SK-N-SH (cell line): ENCODE measurements at regions not wholly inside any gene's neighbourhood (a gene's known extent, or its start where the extent isn't known, plus 50 kb on each side); places are given as distances from the start of the nearest gene placed in this dataset.

Experiments
- CTCF ChIA-PET: fragments of 300-600, 350-600 bp; formaldehyde crosslinking; extraction: SDS; loops from one replicate; lab custom pipeline; 2021; lab: Yijun Ruan, JAX
- POLR2A ChIA-PET: fragments of 350-600 bp; sonication (Branson Sonifier 250); formaldehyde crosslinking; extraction: SDS; loops from one replicate; lab custom pipeline; 2020; ENCODE audit warnings: antibody characterized with exemption, inconsistent platforms; lab: Yijun Ruan, JAX
- DNase-seq: peaks from one replicate; pipeline ENCODE4 v3.0.0; 2012
- H2AFZ ChIP-seq: fragments of 200-600 bp; sonication (generic); 2 replicates; pipeline ENCODE4 v1.8.1; 2016; ENCODE audit warnings: antibody characterized with exemption, mild to moderate bottlenecking, low read depth
- H3F3A ChIP-seq: fragments of 200-600 bp; sonication (generic); replicated peaks from 2 replicates; pipeline ENCODE3; 2016; ENCODE audit warnings: antibody characterized with exemption, mild to moderate bottlenecking; ENCODE audit not compliant: insufficient read depth
- H3K27ac ChIP-seq, 2 experiments: fragments of 200-500 bp in 1 of 2; fragments of 200-600 bp in 1 of 2; sonication (Bioruptor generic) in 1 of 2; sonication (generic), shearing (Covaris generic) in 1 of 2; 2 replicates each; pipeline versions ENCODE4 v1.5.1 to v1.6.1; 2014 to 2016; ENCODE audit warnings: low read depth in 2 of 2, inconsistent platforms in 1 of 2, low read length in 1 of 2, mild to moderate bottlenecking in 1 of 2, mixed read lengths in 1 of 2
- H3K27me3 ChIP-seq: fragments of 200-600 bp; sonication (generic), shearing (Covaris generic); 2 replicates; pipeline ENCODE4 v1.6.1; 2016; ENCODE audit warnings: mixed run types; ENCODE audit not compliant: insufficient read depth
- H3K36me3 ChIP-seq, 2 experiments: fragments of 200-500 bp in 1 of 2; fragments of 200-600 bp in 1 of 2; sonication (Bioruptor generic) in 1 of 2; sonication (generic) in 1 of 2; replicated peaks in 1 of 2; 2 replicates each; pipeline versions ENCODE3 to v1.5.1; 2014 to 2016; ENCODE audit warnings: low read length in 1 of 2, mild to moderate bottlenecking in 1 of 2; ENCODE audit not compliant: insufficient read depth in 2 of 2, control insufficient read depth in 1 of 2
- H3K4me1 ChIP-seq, 2 experiments: fragments of 200-500 bp in 1 of 2; fragments of 200-600 bp in 1 of 2; sonication (Bioruptor generic) in 1 of 2; sonication (generic), shearing (Covaris generic) in 1 of 2; 2 replicates each; pipeline versions ENCODE4 v1.5.1 to v1.6.1; 2014 to 2016; ENCODE audit warnings: low read depth in 1 of 2, low read length in 1 of 2, mixed run types in 1 of 2; ENCODE audit not compliant: insufficient read depth in 2 of 2, control insufficient read depth in 1 of 2
- H3K4me2 ChIP-seq: fragments of 200-600 bp; sonication (generic), shearing (Covaris generic); 2 replicates; pipeline ENCODE4 v1.6.1; 2017; ENCODE audit warnings: mixed run types
- H3K4me3 ChIP-seq, 2 experiments: fragments of 200-500 bp in 1 of 2; fragments of 200-600 bp in 1 of 2; sonication (Bioruptor generic) in 1 of 2; sonication (generic), shearing (Covaris generic) in 1 of 2; 2 replicates each; pipeline versions ENCODE4 v1.5.1 to v1.8.1; 2014 to 2016; ENCODE audit warnings: low read depth in 2 of 2, inconsistent platforms in 1 of 2, low read length in 1 of 2, mild to moderate bottlenecking in 1 of 2, mixed read lengths in 1 of 2, moderate library complexity in 1 of 2
- H3K79me2 ChIP-seq: fragments of 200-600 bp; sonication (generic); 2 replicates; pipeline ENCODE4 v1.8.1; 2017; ENCODE audit warnings: mild to moderate bottlenecking; ENCODE audit not compliant: insufficient read depth
- H3K9ac ChIP-seq: fragments of 200-600 bp; sonication (generic); 2 replicates; pipeline ENCODE4 v1.6.1; 2017; ENCODE audit warnings: mixed run types
- H3K9me2 ChIP-seq: fragments of 200-600 bp; sonication (generic); 2 replicates; pipeline ENCODE4 v1.6.1; 2017; ENCODE audit warnings: mixed run types
- H3K9me3 ChIP-seq: fragments of 200-600 bp; sonication (generic); 2 replicates; pipeline ENCODE4 v1.6.1; 2017; ENCODE audit warnings: mixed run types, mild to moderate bottlenecking, moderate library complexity
- H4K20me1 ChIP-seq: fragments of 200-600 bp; sonication (generic); 2 replicates; pipeline ENCODE4 v1.6.1; 2017; ENCODE audit warnings: mild to moderate bottlenecking, mixed run types; ENCODE audit not compliant: insufficient read depth
- FOXM1 ChIP-seq: IDR thresholded peaks from 2 replicates; pipeline ENCODE4 v1.4.0; 2012; ENCODE audit warnings: low read depth, mild to moderate bottlenecking
- GABPA ChIP-seq: IDR thresholded peaks from 2 replicates; pipeline ENCODE4 v1.4.0; 2012; ENCODE audit warnings: low read depth, mild to moderate bottlenecking
- NFIC ChIP-seq: IDR thresholded peaks from 2 replicates; pipeline ENCODE4 v1.4.0; 2012; ENCODE audit warnings: borderline replicate concordance
- NRF1 ChIP-seq: IDR thresholded peaks from 2 replicates; pipeline ENCODE4 v1.6.1; 2012; ENCODE audit warnings: low read depth, mild to moderate bottlenecking, low read length
- RAD21 ChIP-seq: IDR thresholded peaks from 2 replicates; pipeline ENCODE4 v1.6.1; 2012; ENCODE audit warnings: mild to moderate bottlenecking, low read length
- SIN3A ChIP-seq: IDR thresholded peaks from 2 replicates; pipeline ENCODE4 v1.6.1; 2012; ENCODE audit warnings: low read depth, mild to moderate bottlenecking, low read length, moderate library complexity, borderline replicate concordance
- SMC3 ChIP-seq: IDR thresholded peaks from 2 replicates; pipeline ENCODE4 v1.6.1; 2012; ENCODE audit warnings: low read depth, low read length, improper control_type of control experiment
- TEAD4 ChIP-seq: IDR thresholded peaks from 2 replicates; pipeline ENCODE4 v1.4.0; 2012; ENCODE audit warnings: mild to moderate bottlenecking, borderline replicate concordance; ENCODE audit not compliant: insufficient read depth
- WGBS: methylation state at CpG from one replicate; pipeline ENCODE4 v1.1.6; 2017; ENCODE audit warnings: low lambda C conversion rate; 5-methylcytosine and 5-hydroxymethylcytosine counted together
- TF ChIP-seq, protein P1 (sequence below): IDR thresholded peaks from 2 replicates; pipeline ENCODE4 v1.4.0; 2012; ENCODE audit warnings: low read depth, borderline replicate concordance
- TF ChIP-seq, protein P2 (sequence below): IDR thresholded peaks from 2 replicates; pipeline ENCODE4 v1.4.0; 2012; ENCODE audit warnings: low read depth, borderline replicate concordance
- TF ChIP-seq, protein P3 (sequence below): fragments of 200-600 bp; sonication (generic); IDR thresholded peaks from 2 replicates; pipeline ENCODE4 v1.6.1; 2017; ENCODE audit warnings: antibody characterized with exemption, mild to moderate bottlenecking, moderate library complexity

DNA sequence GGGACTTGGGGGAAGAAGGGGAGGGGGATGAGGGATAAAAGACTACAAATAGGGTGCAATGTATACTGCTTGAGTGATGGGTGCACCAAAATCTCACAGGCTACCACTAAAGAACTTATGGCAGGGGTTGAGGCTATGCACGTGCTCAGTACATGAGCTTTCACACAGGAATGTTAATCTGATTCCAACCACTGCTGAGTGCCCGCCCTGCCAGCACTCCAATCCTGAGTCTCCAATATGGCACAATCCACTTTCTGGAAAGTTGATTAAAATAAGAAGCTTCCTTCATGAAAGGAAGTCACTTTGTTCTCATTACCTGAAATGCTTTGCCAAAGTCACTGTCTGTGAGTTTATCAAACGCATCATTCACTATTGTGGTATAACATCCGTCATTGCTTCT lies 463.0 kb downstream of the IRS2 start:
- ChIA-PET POLR2A (no interaction called here), CTCF (interaction anchor here (1.4 kb wide), 1 partner anchor 9 kb away, joined by 4 read pairs; no protein-coding TSS in a partner anchor)
- H3K4me1 ChIP-seq: no peaks in the 10 kb centered on the region
- no peaks in the 10 kb centered on the region for H3K9me3 ChIP-seq
- H3K4me3 ChIP-seq: no peak overlapping the region
- WGBS: 89% methylated on average over 4 of the region's 4 CpGs
- no peaks in the 10 kb centered on the region for H3K9me2 ChIP-seq
- H4K20me1 ChIP-seq: no peaks in the 10 kb centered on the region
- H3F3A ChIP-seq: no peaks in the 10 kb centered on the region
- H3K27ac ChIP-seq: no peak overlapping the region
- no peak overlapping the region for H2AFZ ChIP-seq
- no peak overlapping the region for H3K9ac ChIP-seq
- TF ChIP-seq, protein P1, sequence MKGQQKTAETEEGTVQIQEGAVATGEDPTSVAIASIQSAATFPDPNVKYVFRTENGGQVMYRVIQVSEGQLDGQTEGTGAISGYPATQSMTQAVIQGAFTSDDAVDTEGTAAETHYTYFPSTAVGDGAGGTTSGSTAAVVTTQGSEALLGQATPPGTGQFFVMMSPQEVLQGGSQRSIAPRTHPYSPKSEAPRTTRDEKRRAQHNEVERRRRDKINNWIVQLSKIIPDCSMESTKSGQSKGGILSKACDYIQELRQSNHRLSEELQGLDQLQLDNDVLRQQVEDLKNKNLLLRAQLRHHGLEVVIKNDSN: no peak
- TF ChIP-seq, protein P2, sequence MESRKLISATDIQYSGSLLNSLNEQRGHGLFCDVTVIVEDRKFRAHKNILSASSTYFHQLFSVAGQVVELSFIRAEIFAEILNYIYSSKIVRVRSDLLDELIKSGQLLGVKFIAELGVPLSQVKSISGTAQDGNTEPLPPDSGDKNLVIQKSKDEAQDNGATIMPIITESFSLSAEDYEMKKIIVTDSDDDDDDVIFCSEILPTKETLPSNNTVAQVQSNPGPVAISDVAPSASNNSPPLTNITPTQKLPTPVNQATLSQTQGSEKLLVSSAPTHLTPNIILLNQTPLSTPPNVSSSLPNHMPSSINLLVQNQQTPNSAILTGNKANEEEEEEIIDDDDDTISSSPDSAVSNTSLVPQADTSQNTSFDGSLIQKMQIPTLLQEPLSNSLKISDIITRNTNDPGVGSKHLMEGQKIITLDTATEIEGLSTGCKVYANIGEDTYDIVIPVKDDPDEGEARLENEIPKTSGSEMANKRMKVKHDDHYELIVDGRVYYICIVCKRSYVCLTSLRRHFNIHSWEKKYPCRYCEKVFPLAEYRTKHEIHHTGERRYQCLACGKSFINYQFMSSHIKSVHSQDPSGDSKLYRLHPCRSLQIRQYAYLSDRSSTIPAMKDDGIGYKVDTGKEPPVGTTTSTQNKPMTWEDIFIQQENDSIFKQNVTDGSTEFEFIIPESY: no peak
- TF ChIP-seq NRF1 (no peak), NFIC (no peak), TEAD4 (no peak), RAD21 (no peak)
- no peak overlapping the region for H3K4me2 ChIP-seq
- H3K36me3 ChIP-seq: no peaks in the 10 kb centered on the region
- H3K79me2 ChIP-seq: no peaks in the 10 kb centered on the region
- DNase-seq: no peak
- no peaks in the 10 kb centered on the region for H3K27me3 ChIP-seq

DNA sequence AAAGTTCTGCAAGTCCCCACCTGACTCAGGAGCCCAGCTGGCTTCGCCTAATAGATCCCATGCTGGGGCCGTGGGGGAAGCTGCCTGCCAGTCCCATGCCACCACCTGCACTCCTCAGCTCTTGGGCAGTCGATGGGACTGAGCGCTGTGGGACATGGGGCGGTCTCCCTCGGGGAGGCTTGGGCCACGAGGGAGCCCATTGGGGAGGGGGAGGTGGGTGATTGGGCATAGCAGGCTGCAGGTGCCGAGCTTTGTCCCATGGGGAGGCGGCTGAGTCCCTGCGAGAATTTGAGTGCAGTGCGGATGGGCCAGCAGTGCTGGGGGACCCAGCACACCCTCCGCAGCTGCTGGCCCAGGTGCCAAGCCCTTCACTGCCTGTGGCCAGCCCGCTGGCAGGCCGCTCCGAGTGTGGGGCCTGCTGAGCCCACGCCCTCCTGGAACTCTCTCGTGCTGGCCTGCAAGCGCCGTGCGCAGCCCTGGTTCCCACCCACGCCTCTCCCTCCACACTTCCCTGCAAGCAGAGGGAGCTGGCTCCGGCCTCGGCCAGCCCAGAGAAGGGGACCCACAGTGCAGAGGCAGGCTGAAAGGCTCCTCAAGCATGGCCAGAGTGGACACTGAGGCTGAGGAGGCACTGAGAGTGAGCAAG lies 467.3 kb downstream of the IRS2 start:
- H3K9ac ChIP-seq: no peak overlapping the region
- H4K20me1 ChIP-seq: no peaks in the 10 kb centered on the region
- no peak overlapping the region for H3K4me3 ChIP-seq
- H3K27me3 ChIP-seq: no peaks in the 10 kb centered on the region
- CTCF ChIA-PET: no interaction called here
- H3K4me1 ChIP-seq: no peaks in the 10 kb centered on the region
- POLR2A ChIA-PET: no interaction called here
- no peak for DNase-seq
- no peak overlapping the region for H2AFZ ChIP-seq
- 90% methylated on average over 2 of the region's 23 CpGs for WGBS
- H3K27ac ChIP-seq: no peak overlapping the region
- H3K36me3 ChIP-seq: no peaks in the 10 kb centered on the region
- H3K4me2 ChIP-seq: no peak overlapping the region
- H3K9me2 ChIP-seq: no peaks in the 10 kb centered on the region
- no peaks in the 10 kb centered on the region for H3K79me2 ChIP-seq
- no peaks in the 10 kb centered on the region for H3F3A ChIP-seq
- no peak for TF ChIP-seq SIN3A
- TF ChIP-seq FOXM1: no peak
- TF ChIP-seq, protein P2: no peak
- TF ChIP-seq, protein P3, sequence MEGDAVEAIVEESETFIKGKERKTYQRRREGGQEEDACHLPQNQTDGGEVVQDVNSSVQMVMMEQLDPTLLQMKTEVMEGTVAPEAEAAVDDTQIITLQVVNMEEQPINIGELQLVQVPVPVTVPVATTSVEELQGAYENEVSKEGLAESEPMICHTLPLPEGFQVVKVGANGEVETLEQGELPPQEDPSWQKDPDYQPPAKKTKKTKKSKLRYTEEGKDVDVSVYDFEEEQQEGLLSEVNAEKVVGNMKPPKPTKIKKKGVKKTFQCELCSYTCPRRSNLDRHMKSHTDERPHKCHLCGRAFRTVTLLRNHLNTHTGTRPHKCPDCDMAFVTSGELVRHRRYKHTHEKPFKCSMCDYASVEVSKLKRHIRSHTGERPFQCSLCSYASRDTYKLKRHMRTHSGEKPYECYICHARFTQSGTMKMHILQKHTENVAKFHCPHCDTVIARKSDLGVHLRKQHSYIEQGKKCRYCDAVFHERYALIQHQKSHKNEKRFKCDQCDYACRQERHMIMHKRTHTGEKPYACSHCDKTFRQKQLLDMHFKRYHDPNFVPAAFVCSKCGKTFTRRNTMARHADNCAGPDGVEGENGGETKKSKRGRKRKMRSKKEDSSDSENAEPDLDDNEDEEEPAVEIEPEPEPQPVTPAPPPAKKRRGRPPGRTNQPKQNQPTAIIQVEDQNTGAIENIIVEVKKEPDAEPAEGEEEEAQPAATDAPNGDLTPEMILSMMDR: no peak
- no peak for TF ChIP-seq GABPA
- no peak for TF ChIP-seq SMC3
- H3K9me3 ChIP-seq: no peaks in the 10 kb centered on the region
